NCI-H2227 (cell line): ENCODE measurements at regions not wholly inside any gene's neighbourhood (a gene's known extent, or its start where the extent isn't known, plus 50 kb on each side); places are given as distances from the start of the nearest gene placed in this dataset.

Experiments used
- DNase-seq: peaks from one replicate; lab custom pipeline; 2025; ENCODE audit not compliant: unreplicated experiment; lab: John Stamatoyannopoulos, UW

- DNase-seq: peak; percentile 48
Measured at GRCh38 chr21:31470896-31471694, 127.0 kb upstream of the TIAM1 start.

DNA sequence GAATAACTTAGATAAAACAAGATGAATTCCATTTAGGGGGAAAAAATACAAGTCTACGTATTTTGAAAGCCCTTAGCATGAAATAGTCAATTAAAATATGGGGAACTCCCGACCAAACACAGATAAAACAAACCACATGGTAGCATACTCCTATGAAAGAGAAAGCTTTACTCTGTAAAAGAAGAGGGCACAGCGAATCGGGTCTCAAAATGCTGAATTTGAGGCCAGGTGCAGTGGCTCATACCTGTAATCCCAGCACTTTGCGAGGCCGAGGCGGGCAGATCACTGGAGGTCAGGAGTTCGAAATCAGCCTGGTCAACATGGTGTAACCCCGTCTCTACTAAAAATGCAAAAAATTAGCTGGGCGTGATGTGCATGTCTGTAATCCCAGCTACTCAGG is 116.9 kb upstream of the TIAM1 start:
- no peak for DNase-seq

- no peak for DNase-seq
Measured at GRCh38 chr21:31459457-31459856, 115.4 kb upstream of the TIAM1 start.

DNA sequence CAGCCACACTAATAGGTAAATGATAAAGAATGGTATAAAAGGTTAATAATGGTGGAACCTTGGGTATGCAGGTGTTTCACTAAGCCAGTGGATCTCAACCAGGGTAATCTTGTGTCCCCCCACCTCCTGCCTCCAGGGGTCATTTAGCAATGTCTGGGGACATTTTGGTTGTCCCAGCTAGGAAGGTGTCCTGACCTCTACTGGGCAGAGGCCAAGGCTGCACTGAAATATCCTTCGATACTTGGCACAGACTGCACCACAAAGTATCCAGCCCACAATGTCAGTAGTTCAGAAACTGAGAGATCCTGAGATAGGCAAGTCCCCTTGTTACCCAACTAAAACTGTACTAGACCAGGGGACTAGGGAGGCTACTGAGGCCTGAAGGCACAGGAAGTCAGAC is 113.6 kb upstream of the TIAM1 start:
- DNase-seq: no peak

DNA sequence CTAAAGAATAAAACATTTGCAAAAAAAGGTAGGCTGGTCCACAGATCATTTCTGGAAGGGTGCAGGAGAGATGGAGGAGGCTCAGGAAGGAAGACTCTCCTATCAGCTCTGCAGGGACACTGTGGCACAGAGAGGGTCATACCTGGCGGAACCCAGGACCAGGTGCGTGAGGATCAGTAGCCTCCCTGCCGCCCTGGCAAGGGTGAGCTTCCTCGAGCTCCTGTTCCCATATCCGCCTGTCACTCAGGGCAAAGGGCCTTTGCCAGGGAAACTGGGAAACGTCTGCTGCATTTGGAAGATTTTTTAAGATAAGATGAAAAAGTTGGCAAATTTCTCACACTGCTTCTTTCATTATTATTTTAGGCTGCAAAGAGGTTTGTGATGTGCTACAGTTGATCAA is 112.1 kb upstream of the TIAM1 start:
- no peak for DNase-seq

- DNase-seq: no peak
Measured at GRCh38 chr21:31455506-31455905, 111.4 kb upstream of the TIAM1 start.

- DNase-seq: no peak
Measured at GRCh38 chr21:31450980-31451379, 106.9 kb upstream of the TIAM1 start.

GRCh38 chr21:31449921-31450535 is 106.0 kb upstream of the TIAM1 start:
- no peak for DNase-seq

GRCh38 chr21:31448496-31448895 is 104.4 kb upstream of the TIAM1 start:
- DNase-seq: no peak

DNA sequence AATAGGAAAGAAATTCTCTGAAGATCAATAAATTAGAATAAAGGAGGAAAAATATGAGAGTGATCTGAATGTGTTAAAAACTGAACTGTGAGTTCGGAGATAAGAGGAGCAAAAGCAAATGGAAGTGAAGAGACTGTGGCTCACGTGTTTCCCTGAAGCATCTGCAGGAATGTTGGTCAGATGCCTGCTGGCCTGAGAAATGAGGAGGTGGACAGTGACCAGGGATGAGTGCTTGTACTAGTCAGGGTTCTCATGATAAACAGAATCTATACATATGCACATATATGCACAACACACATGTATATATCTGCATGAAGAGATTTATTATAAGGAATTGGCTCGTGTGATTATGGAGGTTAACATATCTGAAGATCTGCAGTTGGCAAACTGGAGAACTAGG is 103.4 kb upstream of the TIAM1 start:
- DNase-seq: no peak

DNA sequence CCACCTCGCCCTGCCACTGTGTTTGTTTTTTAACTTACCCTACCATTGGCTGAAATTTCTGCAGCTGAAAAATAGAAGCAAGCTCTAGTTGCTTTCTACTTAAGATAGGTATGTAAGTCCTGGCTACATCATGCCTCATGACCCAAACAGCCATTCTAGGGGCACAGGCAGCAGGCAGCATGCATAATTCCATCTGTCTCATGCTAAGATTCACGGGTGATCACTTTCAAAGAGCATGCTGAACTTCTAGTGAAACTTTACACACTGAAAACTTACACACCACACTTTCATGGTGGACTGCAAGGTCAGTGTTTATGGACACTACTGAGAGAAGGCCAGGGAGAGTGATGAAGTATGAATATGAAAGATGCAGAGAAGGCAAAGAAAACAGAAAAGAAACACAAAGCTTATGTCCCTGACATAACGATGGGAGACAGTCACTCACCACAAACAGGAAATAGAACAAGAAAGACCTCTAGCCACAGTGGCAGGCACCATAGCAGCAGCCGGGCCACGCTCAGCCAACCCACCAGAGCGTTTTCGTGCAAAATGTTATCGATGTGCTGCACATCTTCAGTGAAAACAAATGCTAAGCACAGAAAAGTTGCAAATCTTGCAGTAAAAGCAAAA is 102.3 kb upstream of the TIAM1 start:
- no peak for DNase-seq

DNA sequence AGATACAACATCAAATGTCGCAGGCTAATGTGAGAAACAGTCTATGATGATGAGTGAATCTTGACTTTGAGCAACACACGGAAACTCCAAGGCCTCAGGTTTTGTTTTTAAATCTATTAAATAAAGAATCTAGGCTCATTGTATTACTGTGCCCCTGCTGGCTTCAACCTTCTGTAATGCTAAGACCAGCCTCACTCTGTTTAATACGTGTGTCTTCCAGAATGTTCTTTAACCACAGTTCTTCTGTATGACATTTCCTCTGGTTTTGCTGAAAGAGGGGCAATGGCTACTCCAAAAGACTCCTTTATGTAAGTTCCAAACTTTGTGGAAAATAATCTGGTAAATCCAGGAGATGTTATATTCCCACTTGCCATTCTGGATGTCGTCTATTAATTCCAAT is 101.1 kb upstream of the TIAM1 start:
- DNase-seq: no peak

- DNase-seq: no peak
Measured at GRCh38 chr21:31443736-31444521, 99.9 kb upstream of the TIAM1 start.

DNA sequence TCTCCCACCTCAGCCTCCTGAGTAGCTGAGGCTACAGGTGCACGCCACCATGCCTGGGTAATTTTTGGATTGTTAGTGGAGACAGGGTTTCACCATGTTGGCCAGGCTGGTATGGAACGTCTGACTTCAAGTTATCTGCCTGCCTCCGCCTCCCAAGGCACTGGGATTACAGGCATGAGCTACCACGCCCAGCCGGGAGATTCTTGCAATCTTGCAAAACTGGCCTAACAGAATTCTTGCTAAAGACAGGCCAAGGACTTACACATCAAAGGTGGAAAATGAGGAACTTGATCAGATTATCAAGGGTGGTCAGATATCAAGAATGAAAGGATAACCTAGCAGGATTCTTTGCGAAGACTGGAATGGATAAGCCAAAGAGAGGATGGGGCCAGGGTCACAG is 98.3 kb upstream of the TIAM1 start:
- no peak for DNase-seq

- DNase-seq: no peak
Measured at GRCh38 chr21:31429506-31429905, 85.4 kb upstream of the TIAM1 start.

DNA sequence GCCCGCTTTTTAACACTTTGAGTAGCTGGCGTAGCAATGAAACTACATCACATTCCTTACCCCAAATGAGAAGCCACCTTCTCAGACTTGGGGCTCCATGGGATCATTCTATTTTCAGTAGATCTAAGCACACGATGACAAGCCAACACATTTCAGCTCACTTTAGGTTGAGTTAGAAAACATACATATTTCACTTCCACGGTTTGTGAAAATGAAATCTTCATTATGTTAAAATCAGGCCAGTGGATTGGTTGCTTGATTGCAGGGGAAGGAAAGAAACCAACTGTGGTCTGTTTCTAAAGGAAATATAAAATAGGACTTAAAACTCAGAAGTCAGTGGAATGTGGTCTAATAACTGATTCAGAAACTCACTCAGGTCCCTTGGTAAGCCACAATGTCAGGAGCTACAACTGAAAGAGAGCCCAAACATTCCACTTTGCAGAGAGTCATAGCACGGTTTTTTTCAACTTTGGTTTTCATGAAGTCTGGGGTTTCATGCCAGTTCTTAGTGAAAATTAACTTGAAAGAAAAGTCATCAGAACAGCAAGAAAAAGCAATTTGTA is 82.3 kb upstream of the TIAM1 start:
- DNase-seq: no peak

DNA sequence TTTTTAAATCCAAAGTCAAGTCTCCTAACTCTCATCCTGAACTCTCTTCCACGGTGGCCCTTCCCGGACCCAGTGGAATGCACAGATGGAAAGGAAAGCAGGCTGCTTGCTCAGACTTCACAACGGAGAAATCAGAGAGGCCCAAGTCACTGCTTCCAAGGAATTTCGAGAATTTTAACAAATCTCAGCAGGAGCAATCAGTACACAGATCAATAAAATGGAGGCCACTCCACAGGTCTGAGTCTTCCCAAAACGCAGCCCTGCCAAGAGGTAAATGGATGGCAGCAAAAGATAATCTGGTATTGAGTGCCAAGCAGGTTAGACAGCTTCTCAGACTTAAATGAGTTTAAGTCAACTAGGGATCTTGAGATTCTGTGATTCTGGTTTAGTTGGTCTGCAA is 81.1 kb upstream of the TIAM1 start:
- DNase-seq: no peak

GRCh38 chr21:31424058-31424457 is 80.0 kb upstream of the TIAM1 start:
- DNase-seq: no peak

DNA sequence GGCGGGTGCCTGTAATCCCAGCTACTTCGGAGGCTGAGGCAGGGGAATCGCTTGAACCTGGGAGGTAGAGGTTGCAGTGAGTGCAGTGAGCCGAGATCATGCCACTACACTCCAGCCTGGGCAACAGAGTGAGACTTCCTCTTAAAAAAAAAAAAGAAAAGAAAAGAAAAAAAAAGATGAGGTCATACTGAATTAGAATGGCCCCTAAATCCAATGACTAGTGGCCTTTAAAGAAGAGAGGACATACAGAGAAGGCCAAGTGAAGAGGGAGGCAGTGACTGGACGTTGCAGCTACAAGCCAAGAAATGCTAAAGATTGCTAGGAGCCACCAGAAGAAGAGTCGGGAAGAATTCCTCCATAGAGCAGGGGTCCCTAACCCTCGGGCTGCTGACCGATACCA is 76.9 kb upstream of the TIAM1 start:
- DNase-seq: no peak

- no peak for DNase-seq
Measured at GRCh38 chr21:31420354-31420753, 76.3 kb upstream of the TIAM1 start.

GRCh38 chr21:31418377-31419001 is 74.4 kb upstream of the TIAM1 start:
- DNase-seq: no peak
